Endodermal cell (in vitro differentiated cells): ENCODE measurements at regions not wholly inside any gene's neighbourhood (a gene's known extent, or its start where the extent isn't known, plus 50 kb on each side); places are given as distances from the start of the nearest gene placed in this dataset.

ENCODE experiments used
- DNase-seq: peaks from one replicate; pipeline ENCODE4 v3.0.0-alpha.2; 2017
- H3K27ac ChIP-seq: 2 replicates; pipeline ENCODE4 v1.5.1; 2013; ENCODE audit warnings: mild to moderate bottlenecking, low read depth, low read length, moderate library complexity
- H3K27me3 ChIP-seq: 2 replicates; pipeline ENCODE4 v1.6.1; 2013; ENCODE audit warnings: mild to moderate bottlenecking, low read length, moderate library complexity; ENCODE audit not compliant: insufficient read depth, control insufficient read depth, poor library complexity, severe bottlenecking
- H3K36me3 ChIP-seq: 2 replicates; pipeline ENCODE4 v1.7.0; 2013; ENCODE audit warnings: mild to moderate bottlenecking, low read length, moderate library complexity; ENCODE audit not compliant: control insufficient read depth, insufficient read depth
- H3K4me1 ChIP-seq: one replicate; pipeline ENCODE4 v1.7.0; 2013; ENCODE audit warnings: low read length; ENCODE audit not compliant: control insufficient read depth, insufficient read depth
- H3K4me3 ChIP-seq: 2 replicates; pipeline ENCODE4 v1.5.1; 2013; ENCODE audit warnings: mild to moderate bottlenecking, low read length, moderate library complexity
- H3K9ac ChIP-seq: 2 replicates; pipeline ENCODE4 v1.6.1; 2013; ENCODE audit warnings: mild to moderate bottlenecking, low read length, moderate library complexity; ENCODE audit not compliant: poor library complexity, severe bottlenecking; ENCODE audit errors: extremely low read depth
- H3K9me3 ChIP-seq: 2 replicates; pipeline ENCODE4 v1.6.1; 2013; ENCODE audit warnings: mild to moderate bottlenecking, low read length, moderate library complexity; ENCODE audit not compliant: control insufficient read depth
- H3K27ac Mint-ChIP-seq: 2 replicates; pipeline ENCODE4 v1.8.0; 2020; ENCODE audit warnings: mixed read lengths
- H3K27me3 Mint-ChIP-seq: 2 replicates; pipeline ENCODE4 v1.8.0; 2021; ENCODE audit warnings: mild to moderate bottlenecking, mixed read lengths; ENCODE audit not compliant: insufficient read depth
- H3K36me3 Mint-ChIP-seq: 2 replicates; pipeline ENCODE4 v1.8.0; 2020; ENCODE audit warnings: low read depth, mixed read lengths
- H3K4me1 Mint-ChIP-seq: 2 replicates; pipeline ENCODE4 v1.8.0; 2020; ENCODE audit warnings: mixed read lengths
- H3K4me3 Mint-ChIP-seq: 2 replicates; pipeline ENCODE4 v1.8.0; 2020; ENCODE audit warnings: mild to moderate bottlenecking, moderate library complexity, mixed read lengths
- H3K9me3 Mint-ChIP-seq: 2 replicates; pipeline ENCODE4 v1.8.0; 2020; ENCODE audit warnings: mild to moderate bottlenecking, mixed read lengths
- CTCF ChIP-seq: fragments of 200-600 bp; sonication (generic); conservative IDR thresholded peaks from 2 replicates; pipeline ENCODE4 v1.5.0; 2021; ENCODE audit warnings: antibody characterized with exemption, mild to moderate bottlenecking
- WGBS, 2 experiments: methylation state at CpG; one replicate each; pipeline versions ENCODE4 v1.1.5 to v1.1.7; 2013; ENCODE audit warnings: missing lambda C conversion rate in 2 of 2, mixed read lengths in 1 of 2; ENCODE audit not compliant: insufficient coverage in 1 of 2, insufficient read length in 1 of 2; 5-methylcytosine and 5-hydroxymethylcytosine counted together

DNA sequence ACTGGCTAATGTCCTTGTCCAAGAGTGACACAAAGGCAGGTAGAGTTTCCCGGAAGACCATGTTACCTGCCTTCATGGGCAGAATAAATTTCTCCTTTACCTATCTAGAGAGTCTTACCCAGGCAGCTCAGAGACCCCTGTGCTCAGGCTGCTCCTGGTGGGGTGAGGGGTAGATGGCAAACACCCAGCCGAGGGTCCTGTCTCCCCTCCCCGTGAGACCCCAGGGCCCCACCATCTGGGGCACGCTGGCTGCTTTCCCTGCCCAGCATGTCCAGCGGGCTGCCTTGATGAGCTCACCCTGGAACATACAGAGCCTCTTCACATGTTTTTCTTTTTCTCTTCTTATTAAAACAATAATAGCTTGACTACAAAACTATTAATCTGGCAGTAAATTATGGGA is 116.5 kb downstream of the EDN3 start:
- no peaks in the 10 kb centered on the region for H3K4me1 ChIP-seq
- H3K27ac ChIP-seq = no peak overlapping the region
- H3K9me3 Mint-ChIP-seq = no peaks in the 10 kb centered on the region
- H3K4me1 Mint-ChIP-seq = no peaks in the 10 kb centered on the region
- peaks cover 33% of the 10 kb centered on the region for H3K27me3 ChIP-seq
- H3K27ac Mint-ChIP-seq = no peak overlapping the region
- 84 to 100% methylated on average over 1 to 5 of the region's 5 CpGs for WGBS, 2 experiments
- no peaks in the 10 kb centered on the region for H3K36me3 Mint-ChIP-seq
- DNase-seq = no peak
- no peak for TF ChIP-seq CTCF
- H3K4me3 ChIP-seq = no peak overlapping the region
- no peak overlapping the region for H3K9ac ChIP-seq
- H3K4me3 Mint-ChIP-seq = no peak overlapping the region
- no peaks in the 10 kb centered on the region for H3K36me3 ChIP-seq
- no peaks in the 10 kb centered on the region for H3K9me3 ChIP-seq
- peaks cover 22% of the 10 kb centered on the region for H3K27me3 Mint-ChIP-seq

DNA sequence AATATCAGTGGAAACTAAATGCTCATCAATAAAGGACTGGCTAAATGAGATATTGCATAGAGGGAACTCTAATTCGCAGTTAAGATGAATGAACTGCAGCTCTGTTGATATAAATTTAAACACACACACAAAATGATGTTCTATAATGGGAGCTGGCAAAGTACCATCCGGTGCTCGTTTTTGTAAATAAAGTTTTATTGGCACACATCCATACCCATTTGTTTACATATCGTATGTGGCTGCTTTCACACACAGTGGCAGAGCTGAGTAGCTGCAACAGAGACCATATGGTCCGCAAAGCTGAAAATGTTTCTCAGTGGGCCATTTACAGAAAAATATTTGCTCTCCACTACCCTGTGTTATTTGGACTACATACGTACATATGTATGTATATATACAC is 120.7 kb downstream of the EDN3 start:
- no peaks in the 10 kb centered on the region for H3K4me1 ChIP-seq
- H3K9me3 ChIP-seq = no peaks in the 10 kb centered on the region
- H3K27ac Mint-ChIP-seq = no peak overlapping the region
- no peak overlapping the region for H3K27ac ChIP-seq
- DNase-seq = no peak
- H3K27me3 ChIP-seq = peaks cover 33% of the 10 kb centered on the region
- 92 to 94% methylated on average over 4 to 5 of the region's 6 CpGs for WGBS, 2 experiments
- no peak overlapping the region for H3K9ac ChIP-seq
- H3K4me3 Mint-ChIP-seq = no peak overlapping the region
- no peaks in the 10 kb centered on the region for H3K4me1 Mint-ChIP-seq
- H3K36me3 ChIP-seq = no peaks in the 10 kb centered on the region
- no peak overlapping the region for H3K4me3 ChIP-seq
- peaks cover 20% of the 10 kb centered on the region for H3K27me3 Mint-ChIP-seq
- TF ChIP-seq CTCF = no peak
- no peaks in the 10 kb centered on the region for H3K36me3 Mint-ChIP-seq
- H3K9me3 Mint-ChIP-seq = no peaks in the 10 kb centered on the region

DNA sequence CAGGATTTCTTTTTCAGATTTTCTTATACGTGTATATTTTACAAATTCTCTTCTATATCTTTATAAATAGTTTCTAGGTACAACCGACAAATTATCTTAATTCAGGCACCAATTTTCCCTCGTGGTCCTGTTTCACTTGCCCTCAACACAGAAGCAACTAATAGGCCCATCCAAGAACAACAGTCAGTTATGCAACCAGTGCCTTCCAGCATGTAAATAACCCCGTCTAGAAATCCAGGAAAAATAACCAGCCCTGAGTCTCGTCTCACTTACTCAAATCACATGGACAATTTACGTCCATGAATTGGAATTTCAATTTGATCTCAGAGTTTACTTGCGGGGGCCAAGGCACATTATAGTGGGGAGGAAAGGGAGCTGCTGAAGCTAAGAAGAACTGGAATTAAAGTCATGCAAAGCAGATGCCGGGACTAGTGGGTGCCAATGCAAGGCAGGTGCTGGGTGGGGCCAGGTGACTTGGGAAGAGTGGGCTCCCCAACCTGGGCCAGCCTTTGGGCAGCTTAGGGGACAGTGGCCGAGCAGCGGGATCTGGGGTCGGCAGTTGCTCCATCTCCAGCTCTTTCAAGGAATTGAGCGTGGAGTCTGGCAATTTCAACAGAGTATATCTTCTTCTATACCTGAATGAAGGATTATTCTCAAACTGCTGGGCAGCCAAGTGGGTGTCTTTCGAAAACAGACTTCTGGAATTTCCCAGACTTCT is 121.7 kb downstream of the EDN3 start:
- Mint-ChIP-seq H3K27ac (no peak overlapping the region), H3K27me3 (peaks cover 20% of the 10 kb centered on the region), H3K9me3 (no peaks in the 10 kb centered on the region), H3K36me3 (no peaks in the 10 kb centered on the region), H3K4me1 (no peaks in the 10 kb centered on the region), H3K4me3 (no peak overlapping the region)
- 92 to 97% methylated on average over 10 to 12 of the region's 13 CpGs for WGBS, 2 experiments
- no peak overlapping the region for H3K27ac ChIP-seq
- no peak for DNase-seq
- H3K9ac ChIP-seq = no peak overlapping the region
- TF ChIP-seq CTCF = no peak
- no peaks in the 10 kb centered on the region for H3K9me3 ChIP-seq
- H3K4me1 ChIP-seq = no peaks in the 10 kb centered on the region
- no peaks in the 10 kb centered on the region for H3K36me3 ChIP-seq
- H3K27me3 ChIP-seq = peaks cover 33% of the 10 kb centered on the region
- H3K4me3 ChIP-seq = no peak overlapping the region
